Stimulated activated effector memory CD8-positive, alpha-beta T cell treated with anti-CD3 and anti-CD28 coated beads, Interleukin-12 subunit alpha, Interleukin-12 subunit beta, amount 100 ng/mL, for 72 hours (primary cell): ENCODE measurements at regions not wholly inside any gene's neighbourhood (a gene's known extent, or its start where the extent isn't known, plus 50 kb on each side); places are given as distances from the start of the nearest gene placed in this dataset.
"Not testable (repeated sequence)": the region's sequence is repeated elsewhere in the genome, so short reads cannot be mapped to it uniquely, and the experiment has no call there.

Experiments
- ATAC-seq: fragments of 150-1000 bp; cut with Tn5 transposase; 2 replicates; pipeline ENCODE4 v1.10.0; 2021
- DNase-seq, 2 donors: peaks; one replicate each; pipeline ENCODE4 v3.0.0; 2021 to 2022; ENCODE audit warnings: low spot score in 2 of 2
- H3K27ac Mint-ChIP-seq: one replicate; pipeline ENCODE4 v1.8.0; 2022; ENCODE audit warnings: mild to moderate bottlenecking, mixed read lengths
- H3K36me3 Mint-ChIP-seq: one replicate; pipeline ENCODE4 v1.8.0; 2022; ENCODE audit warnings: mild to moderate bottlenecking, mixed read lengths
- H3K4me1 Mint-ChIP-seq: one replicate; pipeline ENCODE4 v1.8.0; 2022; ENCODE audit warnings: mixed read lengths
- H3K4me3 Mint-ChIP-seq: one replicate; pipeline ENCODE4 v1.8.0; 2022; ENCODE audit warnings: mild to moderate bottlenecking, mixed read lengths
- H3K9me3 Mint-ChIP-seq: one replicate; pipeline ENCODE4 v1.8.0; 2022; ENCODE audit warnings: mixed read lengths

GRCh38 chr12:114616081-114616480 lies 67.9 kb downstream of the TBX3 start:
- no peaks in the 10 kb centered on the region for H3K4me1 Mint-ChIP-seq
- no peaks in the 10 kb centered on the region for H3K36me3 Mint-ChIP-seq
- DNase-seq (no peak), ATAC-seq (no peak)
- H3K27ac Mint-ChIP-seq: no peak overlapping the region
- H3K9me3 Mint-ChIP-seq: peaks cover 14% of the 10 kb centered on the region
- H3K4me3 Mint-ChIP-seq: no peak overlapping the region

GRCh38 chr12:114614040-114614439 lies 69.9 kb downstream of the TBX3 start:
- Mint-ChIP-seq H3K27ac (no peak overlapping the region), H3K4me3 (no peak overlapping the region), H3K9me3 (peaks cover 14% of the 10 kb centered on the region), H3K4me1 (no peaks in the 10 kb centered on the region), H3K36me3 (no peaks in the 10 kb centered on the region)
- ATAC-seq (no peak), DNase-seq (no peak)

DNA sequence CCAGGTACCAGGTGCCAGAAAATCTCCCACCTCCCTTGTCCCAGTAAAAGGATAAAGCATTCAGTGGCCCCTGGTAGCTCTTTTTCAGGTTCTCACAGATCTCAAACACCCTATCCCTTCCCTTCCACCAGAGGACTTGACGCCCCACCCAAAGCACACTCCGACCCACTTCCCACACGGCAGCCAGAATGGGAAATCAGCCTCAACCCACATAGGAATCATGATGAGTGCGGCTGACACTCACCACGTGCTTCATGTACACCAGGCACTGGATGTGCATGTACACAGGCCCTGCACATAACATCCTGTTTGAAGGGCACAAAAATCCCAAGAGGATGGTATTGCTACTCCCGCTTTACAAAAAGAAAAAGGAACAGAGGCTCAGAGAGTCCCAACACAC lies 71.9 kb downstream of the TBX3 start:
- ATAC-seq (no peak), DNase-seq (no peak)
- H3K27ac Mint-ChIP-seq: no peak overlapping the region
- H3K36me3 Mint-ChIP-seq: no peaks in the 10 kb centered on the region
- no peaks in the 10 kb centered on the region for H3K4me1 Mint-ChIP-seq
- peaks cover 6% of the 10 kb centered on the region for H3K9me3 Mint-ChIP-seq
- no peak overlapping the region for H3K4me3 Mint-ChIP-seq

DNA sequence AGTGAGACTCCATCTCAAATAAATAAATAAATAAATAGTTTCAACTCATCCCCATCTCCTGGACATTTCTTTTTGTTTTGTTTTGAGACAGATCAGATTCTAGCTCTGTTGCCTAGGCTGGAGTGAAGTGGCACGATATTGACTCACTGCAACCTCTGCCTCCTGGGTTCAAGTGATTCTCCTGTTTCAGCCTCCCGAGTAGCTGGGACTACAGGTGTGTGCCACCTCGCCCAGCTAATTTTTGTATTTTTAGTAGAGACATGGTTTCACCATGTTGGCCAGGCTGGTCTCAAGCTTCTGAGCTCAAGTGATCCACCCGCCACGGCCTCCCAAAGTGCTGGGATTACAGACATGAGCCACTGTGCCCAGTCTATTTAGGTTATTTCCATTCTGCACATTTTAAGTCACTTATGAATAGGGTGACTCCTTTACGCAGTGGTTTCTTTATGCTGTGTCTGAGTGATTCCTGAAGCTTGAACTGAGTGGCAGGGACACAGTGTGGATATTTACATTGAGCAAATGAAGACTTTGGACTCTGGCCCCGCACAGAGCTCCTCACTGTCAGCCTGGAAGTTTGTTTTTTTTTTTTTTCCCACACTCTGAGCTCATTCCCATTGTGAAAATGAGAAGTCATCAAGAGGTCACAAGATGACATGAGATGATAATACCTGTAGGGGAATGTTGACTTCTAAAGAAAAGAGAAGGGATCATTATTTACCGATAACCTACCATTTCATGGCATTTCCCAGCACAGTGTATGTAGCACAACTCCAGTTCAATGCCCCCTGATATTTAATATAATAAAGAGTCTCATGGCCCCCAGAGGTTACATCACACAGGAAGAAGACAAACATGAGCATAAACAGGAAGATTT lies 72.6 kb downstream of the TBX3 start:
- Mint-ChIP-seq H3K4me1 (no peaks in the 10 kb centered on the region), H3K4me3 (no peak overlapping the region), H3K27ac (no peak overlapping the region), H3K36me3 (no peaks in the 10 kb centered on the region), H3K9me3 (peaks cover 4% of the 10 kb centered on the region)
- no peak for ATAC-seq
- no peak for DNase-seq

GRCh38 chr12:114608509-114608908 lies 75.5 kb downstream of the TBX3 start:
- Mint-ChIP-seq H3K4me3 (no peak overlapping the region), H3K36me3 (no peaks in the 10 kb centered on the region), H3K9me3 (peaks cover 5% of the 10 kb centered on the region)

DNA sequence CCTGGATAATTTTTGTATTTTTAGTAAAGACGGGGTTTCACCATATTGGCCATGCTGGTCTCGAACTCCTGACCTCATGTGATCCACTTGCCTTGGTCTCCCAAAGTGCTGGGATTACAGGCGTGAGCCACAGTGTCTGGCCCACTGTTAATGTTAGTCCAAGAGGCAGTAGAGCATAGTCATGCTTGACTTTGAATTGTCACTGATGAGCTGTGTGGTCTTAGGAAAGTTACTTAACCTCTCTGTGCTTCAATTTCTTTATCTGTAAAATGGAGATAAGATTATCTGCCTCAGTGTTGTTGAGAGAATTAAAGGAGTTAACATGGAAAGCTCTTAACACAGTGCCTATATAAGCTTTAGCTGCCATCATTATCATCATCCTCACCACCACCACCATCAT lies 78.1 kb downstream of the TBX3 start:
- Mint-ChIP-seq H3K27ac (no peak overlapping the region), H3K4me1 (no peaks in the 10 kb centered on the region), H3K9me3 (peaks cover 9% of the 10 kb centered on the region), H3K4me3 (no peak overlapping the region), H3K36me3 (no peaks in the 10 kb centered on the region)
- ATAC-seq (no peak), DNase-seq (no peak)

More at GRCh38 chr12:114608509-114608908, 75.5 kb downstream of the TBX3 start:
- ATAC-seq (no peak), DNase-seq (no peak)
- Mint-ChIP-seq H3K4me1 (no peaks in the 10 kb centered on the region), H3K27ac (no peak overlapping the region)

DNA sequence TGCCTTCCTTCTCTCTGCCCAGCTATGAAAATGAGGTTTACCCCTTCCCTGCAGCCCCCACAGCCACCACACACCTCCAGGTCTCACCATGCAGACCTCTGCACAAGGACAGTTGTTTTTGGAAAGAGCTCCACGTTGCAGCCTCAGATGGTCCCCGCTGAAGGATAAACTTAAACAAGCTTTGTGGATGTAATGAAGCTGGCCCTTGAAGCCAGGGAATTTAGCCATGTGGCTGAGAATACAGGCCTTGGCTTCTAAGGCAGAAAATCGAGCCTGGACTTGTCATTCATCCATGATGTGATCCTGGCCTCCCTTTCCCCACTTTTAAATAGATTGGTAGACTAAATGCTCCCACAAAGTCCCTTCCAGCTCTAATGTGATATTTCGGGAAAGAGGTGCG lies 79.4 kb downstream of the TBX3 start:
- Mint-ChIP-seq H3K27ac (no peak overlapping the region), H3K36me3 (no peaks in the 10 kb centered on the region), H3K4me1 (no peaks in the 10 kb centered on the region), H3K9me3 (peaks cover 9% of the 10 kb centered on the region), H3K4me3 (no peak overlapping the region)
- ATAC-seq (no peak), DNase-seq (no peak)

DNA sequence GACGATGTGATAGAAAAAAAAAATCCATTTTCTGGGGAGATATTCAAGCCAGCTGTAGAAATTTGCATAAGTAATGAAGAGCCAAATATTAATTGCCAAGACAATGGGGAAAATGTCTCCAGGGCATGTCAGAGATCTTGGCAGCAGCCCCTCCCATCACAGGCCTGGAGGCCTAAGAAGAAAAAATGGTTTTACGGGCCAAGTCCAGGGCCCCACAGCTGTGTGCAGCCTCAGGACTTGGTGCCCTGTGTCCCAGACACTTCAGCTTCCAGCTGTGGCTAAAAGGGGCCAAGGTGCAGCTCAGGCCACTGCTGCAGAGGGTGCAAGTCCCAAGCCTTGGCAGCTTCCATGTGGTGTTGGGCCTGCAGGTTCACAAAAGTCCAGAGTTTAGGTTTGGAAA lies 83.4 kb downstream of the TBX3 start:
- not testable (repeated sequence) for H3K36me3 Mint-ChIP-seq, H3K4me3 Mint-ChIP-seq, H3K27ac Mint-ChIP-seq, DNase-seq, ATAC-seq, H3K4me1 Mint-ChIP-seq
- H3K9me3 Mint-ChIP-seq: peaks cover 11% of the 10 kb centered on the region

GRCh38 chr12:114598111-114598510 lies 85.9 kb downstream of the TBX3 start:
- Mint-ChIP-seq H3K9me3 (peaks cover 8% of the 10 kb centered on the region), H3K36me3 (no peaks in the 10 kb centered on the region), H3K27ac (no peak overlapping the region), H3K4me1 (no peaks in the 10 kb centered on the region), H3K4me3 (no peak overlapping the region)
- DNase-seq (no peak), ATAC-seq (no peak)

DNA sequence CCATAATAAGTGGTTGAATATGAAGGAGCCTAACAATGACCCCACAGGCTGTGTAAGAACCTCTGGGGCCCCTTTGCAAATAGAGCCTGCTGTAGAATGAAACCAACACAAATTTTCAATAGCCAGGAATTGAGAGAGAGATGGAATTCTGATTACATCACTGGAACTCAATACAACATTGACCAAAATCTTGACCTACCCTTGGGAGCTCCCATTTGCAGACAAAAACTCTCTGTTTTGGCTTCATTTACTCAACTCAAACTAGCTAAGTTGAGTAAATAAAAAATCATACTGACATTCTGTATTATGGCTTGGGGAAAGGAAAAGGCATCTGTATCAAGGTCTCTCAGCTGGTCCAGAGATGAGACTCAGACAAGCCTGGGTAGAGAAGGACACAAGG lies 91.0 kb downstream of the TBX3 start:
- ATAC-seq (no peak), DNase-seq (no peak)
- Mint-ChIP-seq H3K27ac (no peak overlapping the region), H3K4me3 (no peak overlapping the region), H3K36me3 (no peaks in the 10 kb centered on the region), H3K9me3 (no peaks in the 10 kb centered on the region), H3K4me1 (no peaks in the 10 kb centered on the region)

DNA sequence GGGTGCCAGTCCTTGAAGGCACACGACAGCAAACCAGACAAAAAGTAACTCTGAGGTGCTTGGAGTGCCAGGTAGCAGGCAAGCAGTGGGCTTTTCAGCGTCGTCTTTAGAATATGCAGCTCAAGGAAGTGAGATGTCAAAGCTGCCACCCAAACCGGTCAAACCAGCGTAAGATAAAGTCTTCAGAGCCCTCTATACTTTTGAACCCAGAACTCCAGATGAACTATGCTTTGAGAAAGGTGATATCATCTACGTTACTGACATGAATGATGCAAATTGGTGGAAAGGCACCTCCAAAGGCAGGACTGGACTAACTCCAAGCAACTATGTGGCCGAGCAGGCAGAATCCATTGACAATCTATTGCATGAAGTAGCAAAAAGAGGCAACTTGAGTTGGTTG lies 95.9 kb downstream of the TBX3 start:
- ATAC-seq (no peak), DNase-seq (no peak)
- Mint-ChIP-seq H3K9me3 (no peaks in the 10 kb centered on the region), H3K4me1 (no peaks in the 10 kb centered on the region), H3K4me3 (no peak overlapping the region), H3K36me3 (no peaks in the 10 kb centered on the region), H3K27ac (no peak overlapping the region)

GRCh38 chr12:114580306-114580705 lies 103.7 kb downstream of the TBX3 start:
- Mint-ChIP-seq H3K4me1 (no peaks in the 10 kb centered on the region), H3K4me3 (no peak overlapping the region), H3K36me3 (no peaks in the 10 kb centered on the region), H3K27ac (no peak overlapping the region), H3K9me3 (no peaks in the 10 kb centered on the region)
- no peak for DNase-seq
- ATAC-seq: no peak

DNA sequence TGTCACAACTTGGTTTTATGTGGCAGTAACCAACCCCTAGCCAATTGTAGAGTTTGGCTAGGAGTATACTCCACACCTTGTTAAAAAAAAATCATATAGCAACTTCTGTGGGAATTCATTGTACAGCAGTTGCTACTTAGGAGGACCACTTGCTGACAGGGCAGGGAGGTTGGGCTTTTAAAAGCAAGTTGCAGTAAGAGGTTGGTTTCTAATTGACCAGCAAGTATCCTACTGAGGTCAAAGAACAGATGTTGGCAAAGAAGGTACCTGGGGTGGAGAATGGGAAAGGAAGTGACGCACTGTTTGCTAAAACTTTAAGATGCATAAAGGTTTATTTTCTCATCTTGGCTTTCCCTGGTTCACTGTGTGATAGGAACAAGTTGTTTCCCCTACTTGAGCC lies 104.6 kb downstream of the TBX3 start:
- DNase-seq: no peak
- H3K36me3 Mint-ChIP-seq: no peaks in the 10 kb centered on the region
- no peak for ATAC-seq
- no peaks in the 10 kb centered on the region for H3K4me1 Mint-ChIP-seq
- H3K27ac Mint-ChIP-seq: no peak overlapping the region
- H3K9me3 Mint-ChIP-seq: no peaks in the 10 kb centered on the region
- no peak overlapping the region for H3K4me3 Mint-ChIP-seq

- Mint-ChIP-seq H3K4me3 (no peak overlapping the region), H3K9me3 (peaks cover 3% of the 10 kb centered on the region), H3K4me1 (no peaks in the 10 kb centered on the region), H3K27ac (no peak overlapping the region), H3K36me3 (no peaks in the 10 kb centered on the region)
- no peak for DNase-seq
- peak; percentile 21 for ATAC-seq
Observed at GRCh38 chr12:114562654-114563053, 121.3 kb downstream of the TBX3 start.

DNA sequence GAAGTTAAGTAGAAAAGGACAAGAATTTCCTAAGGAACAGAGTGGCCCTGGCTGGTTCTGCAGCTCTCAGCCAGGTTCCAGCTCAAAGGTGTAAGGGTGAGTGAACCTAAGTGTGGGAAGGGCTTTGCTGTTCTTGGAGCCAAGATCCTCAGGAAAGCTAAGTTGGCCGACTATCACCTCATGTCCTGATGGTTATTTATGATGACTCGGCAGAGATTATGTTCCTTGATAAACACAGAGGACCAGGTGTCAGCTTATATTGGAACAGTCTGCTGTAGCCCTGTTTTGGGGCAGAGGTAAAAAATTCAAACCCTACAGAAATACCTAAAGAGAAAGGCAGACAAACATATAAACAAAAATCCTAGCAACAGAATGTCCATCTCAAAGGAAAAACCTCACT lies 128.5 kb downstream of the TBX3 start:
- ATAC-seq: no peak
- H3K9me3 Mint-ChIP-seq: no peaks in the 10 kb centered on the region
- no peaks in the 10 kb centered on the region for H3K36me3 Mint-ChIP-seq
- no peak overlapping the region for H3K4me3 Mint-ChIP-seq
- no peak overlapping the region for H3K27ac Mint-ChIP-seq
- no peaks in the 10 kb centered on the region for H3K4me1 Mint-ChIP-seq
- DNase-seq: no peak

- Mint-ChIP-seq H3K27ac (no peak overlapping the region), H3K9me3 (no peaks in the 10 kb centered on the region), H3K4me3 (no peak overlapping the region), H3K4me1 (no peaks in the 10 kb centered on the region), H3K36me3 (no peaks in the 10 kb centered on the region)
- ATAC-seq (peak; percentile 21), DNase-seq (no peak)
Observed at GRCh38 chr12:114547636-114548035, 136.3 kb downstream of the TBX3 start.
